Sigmoid colon (tissue), 6 donors: ENCODE measurements at regions not wholly inside any gene's neighbourhood (a gene's known extent, or its start where the extent isn't known, plus 50 kb on each side); places are given as distances from the start of the nearest gene placed in this dataset.

Experiments
- DNase-seq: peaks from one replicate; pipeline ENCODE4 v3.0.0-alpha.2; 2019
- H3K27ac ChIP-seq, 4 donors: fragments of 200-600 bp; sonication (generic); one replicate each; pipeline ENCODE4 v1.5.1; 2016 to 2019; ENCODE audit warnings: mild to moderate bottlenecking in 1 of 4
- H3K27me3 ChIP-seq, 3 donors: fragments of 200-600 bp; sonication (generic); one replicate each; pipeline ENCODE4 v1.5.1; 2019; ENCODE audit warnings: mild to moderate bottlenecking in 1 of 3
- H3K36me3 ChIP-seq, 4 donors: fragments of 200-600 bp; sonication (generic); one replicate each; pipeline ENCODE4 v1.5.1; 2016 to 2019
- H3K4me1 ChIP-seq, 4 donors: fragments of 200-600 bp; sonication (generic); one replicate each; pipeline ENCODE4 v1.5.1; 2017 to 2019
- H3K4me3 ChIP-seq, 4 donors: fragments of 200-600 bp; sonication (generic); one replicate each; pipeline ENCODE4 v1.5.1; 2017 to 2019; ENCODE audit warnings: mild to moderate bottlenecking in 2 of 4, moderate library complexity in 1 of 4
- H3K9me3 ChIP-seq, 4 donors: fragments of 200-600 bp in 3 of 4; sonication (generic) in 3 of 4; one replicate each; pipeline versions ENCODE4 v1.5.1 to v1.6.1; 2013 to 2019
- EP300 ChIP-seq, 4 donors: sonication (generic); formaldehyde crosslinking; IDR thresholded peaks; one replicate each; pipeline ENCODE4 v1.6.1; 2017; ENCODE audit warnings: antibody characterized with exemption in 4 of 4
- POLR2A ChIP-seq, 2 donors: fragments of 450-650 bp; IDR thresholded peaks; one replicate each; pipeline ENCODE4 v1.6.1; 2016; ENCODE audit warnings: antibody characterized with exemption in 2 of 2, mild to moderate bottlenecking in 2 of 2, moderate library complexity in 2 of 2
- POLR2AphosphoS5 ChIP-seq, 4 donors: sonication (generic); formaldehyde crosslinking; IDR thresholded peaks; one replicate each; pipeline ENCODE4 v1.6.1; 2017; ENCODE audit warnings: antibody characterized with exemption in 4 of 4
- WGBS, 2 donors: extraction: QIAGEN DNeasy Blood & Tissue Kit; methylation state at CpG; one replicate each; pipeline ENCODE4 v1.1.7; 2013; 5-methylcytosine and 5-hydroxymethylcytosine counted together
- intact Hi-C: fragments of 100-400 bp; cut with DNase I; formaldehyde crosslinking; loops from one replicate; pipeline ENCODE4 v1.15.1; 2023
- TF ChIP-seq, protein P1 (sequence below), 4 experiments: fragments of 450-650 bp in 3 of 4; fragments of 200-600 bp in 1 of 4; IDR thresholded peaks; one replicate each; pipeline ENCODE4 v1.5.1; 2016 to 2019; ENCODE audit warnings: antibody characterized with exemption in 4 of 4, mild to moderate bottlenecking in 3 of 4, moderate library complexity in 2 of 4
- donor health status: healthy with polysubstance abuse.
- donor health status: healthy.

GRCh38 chr6:84560436-84561390 is 203.7 kb downstream of the TBX18 start:
- TF ChIP-seq POLR2AphosphoS5 (IDR thresholded peaks at IDR 0.05) (no peak), EP300 (IDR thresholded peaks at IDR 0.05) (no peak)
- TF ChIP-seq, protein P1, sequence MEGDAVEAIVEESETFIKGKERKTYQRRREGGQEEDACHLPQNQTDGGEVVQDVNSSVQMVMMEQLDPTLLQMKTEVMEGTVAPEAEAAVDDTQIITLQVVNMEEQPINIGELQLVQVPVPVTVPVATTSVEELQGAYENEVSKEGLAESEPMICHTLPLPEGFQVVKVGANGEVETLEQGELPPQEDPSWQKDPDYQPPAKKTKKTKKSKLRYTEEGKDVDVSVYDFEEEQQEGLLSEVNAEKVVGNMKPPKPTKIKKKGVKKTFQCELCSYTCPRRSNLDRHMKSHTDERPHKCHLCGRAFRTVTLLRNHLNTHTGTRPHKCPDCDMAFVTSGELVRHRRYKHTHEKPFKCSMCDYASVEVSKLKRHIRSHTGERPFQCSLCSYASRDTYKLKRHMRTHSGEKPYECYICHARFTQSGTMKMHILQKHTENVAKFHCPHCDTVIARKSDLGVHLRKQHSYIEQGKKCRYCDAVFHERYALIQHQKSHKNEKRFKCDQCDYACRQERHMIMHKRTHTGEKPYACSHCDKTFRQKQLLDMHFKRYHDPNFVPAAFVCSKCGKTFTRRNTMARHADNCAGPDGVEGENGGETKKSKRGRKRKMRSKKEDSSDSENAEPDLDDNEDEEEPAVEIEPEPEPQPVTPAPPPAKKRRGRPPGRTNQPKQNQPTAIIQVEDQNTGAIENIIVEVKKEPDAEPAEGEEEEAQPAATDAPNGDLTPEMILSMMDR (IDR thresholded peaks at IDR 0.05), result no peak
- Histone ChIP-seq H3K9me3 (peaks cover 0 to 3% (median 0%) of the 10 kb centered on the region in 4 donors), H3K4me3 (no peak overlapping the region), H3K4me1 (no peaks in the 10 kb centered on the region), H3K27ac (no peak overlapping the region), H3K27me3 (no peaks in the 10 kb centered on the region), H3K36me3 (no peaks in the 10 kb centered on the region)
- DNase-seq, result no peak
- 65 to 76% methylated on average over 9 of the region's 9 CpGs for WGBS, 2 donors
- intact Hi-C loops, result no loop called here

- Histone ChIP-seq H3K4me1 (no peaks in the 10 kb centered on the region), H3K9me3 (peaks cover 0 to 3% (median 0%) of the 10 kb centered on the region in 4 donors), H3K36me3 (no peaks in the 10 kb centered on the region), H3K4me3 (no peak overlapping the region), H3K27me3 (no peaks in the 10 kb centered on the region), H3K27ac (no peak overlapping the region)
- 53 to 55% methylated on average over 4 of the region's 4 CpGs for WGBS, 2 donors
- DNase-seq, result no peak
- intact Hi-C loops, result no loop called here
- TF ChIP-seq EP300 (IDR thresholded peaks at IDR 0.05) (no peak), POLR2AphosphoS5 (IDR thresholded peaks at IDR 0.05) (no peak), POLR2A (IDR thresholded peaks at IDR 0.05) (no peak)
- TF ChIP-seq, protein P1 (IDR thresholded peaks at IDR 0.05), result no peak
Observed at GRCh38 chr6:84556541-84557335, 207.7 kb downstream of the TBX18 start.

- Histone ChIP-seq H3K4me1 (no peaks in the 10 kb centered on the region), H3K27me3 (no peaks in the 10 kb centered on the region), H3K9me3 (no peaks in the 10 kb centered on the region), H3K36me3 (no peaks in the 10 kb centered on the region), H3K4me3 (no peak overlapping the region), H3K27ac (no peak overlapping the region)
- DNase-seq, result no peak
- intact Hi-C loops, result no loop called here
- TF ChIP-seq, protein P1 (IDR thresholded peaks at IDR 0.05), result no peak
- TF ChIP-seq POLR2A (IDR thresholded peaks at IDR 0.05), result no peak
- TF ChIP-seq EP300 (IDR thresholded peaks at IDR 0.05), result no peak
- no peak for TF ChIP-seq POLR2AphosphoS5 (IDR thresholded peaks at IDR 0.05)
- 83 to 87% methylated on average over 4 of the region's 4 CpGs for WGBS, 2 donors
Observed at GRCh38 chr6:84554706-84555105, 209.7 kb downstream of the TBX18 start.

DNA sequence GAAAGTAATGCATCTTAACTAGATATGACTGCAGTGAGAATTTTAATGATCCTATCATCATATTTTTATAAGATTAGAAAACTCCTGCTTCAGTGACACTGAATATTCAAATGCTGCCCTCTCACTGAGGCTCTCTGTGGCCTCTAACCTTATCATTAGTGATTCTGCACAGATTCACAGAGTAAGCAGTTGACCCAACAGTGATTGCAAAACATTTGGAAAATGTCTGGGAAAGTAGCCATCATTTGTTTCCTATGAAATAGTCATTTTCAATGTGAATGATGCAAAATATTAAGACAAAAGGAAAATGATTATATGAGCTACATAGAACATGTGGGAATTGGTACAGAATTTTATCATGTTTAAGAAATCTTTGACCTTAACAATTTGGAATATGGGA is 210.3 kb downstream of the TBX18 start:
- Histone ChIP-seq H3K4me1 (no peaks in the 10 kb centered on the region), H3K9me3 (no peaks in the 10 kb centered on the region), H3K36me3 (no peaks in the 10 kb centered on the region), H3K27me3 (no peaks in the 10 kb centered on the region), H3K27ac (no peak overlapping the region), H3K4me3 (no peak overlapping the region)
- intact Hi-C loops, result no loop called here
- TF ChIP-seq EP300 (IDR thresholded peaks at IDR 0.05) (no peak), POLR2AphosphoS5 (IDR thresholded peaks at IDR 0.05) (no peak), POLR2A (IDR thresholded peaks at IDR 0.05) (no peak)
- TF ChIP-seq, protein P1 (IDR thresholded peaks at IDR 0.05), result no peak
- DNase-seq, result no peak
